Mesenchymal stem cell (in vitro differentiated cells and primary cell): ENCODE measurements at regions not wholly inside any gene's neighbourhood (a gene's known extent, or its start where the extent isn't known, plus 50 kb on each side); places are given as distances from the start of the nearest gene placed in this dataset.

Source experiments
- DNase-seq: peaks from one replicate; pipeline ENCODE4 v3.0.0-alpha.2; 2013
- H2AFZ ChIP-seq: one replicate; pipeline ENCODE4 v1.6.1; 2013; ENCODE audit warnings: low read depth, mild to moderate bottlenecking, control low read depth, inconsistent platforms, low read length, moderate library complexity
- H2AK5ac ChIP-seq: 2 replicates; pipeline ENCODE4 v1.6.1; 2013; ENCODE audit warnings: low read length, moderate library complexity, mild to moderate bottlenecking, inconsistent platforms; ENCODE audit not compliant: severe bottlenecking
- H2BK120ac ChIP-seq: one replicate; pipeline ENCODE4 v1.6.1; 2013; ENCODE audit warnings: low read depth, mild to moderate bottlenecking, inconsistent platforms, low read length, moderate library complexity
- H2BK12ac ChIP-seq, 2 experiments: one replicate each; pipeline ENCODE4 v1.6.1; 2013; ENCODE audit warnings: inconsistent platforms in 2 of 2, low read length in 2 of 2, mild to moderate bottlenecking in 2 of 2, moderate library complexity in 2 of 2, control low read depth in 1 of 2
- H2BK15ac ChIP-seq: one replicate; pipeline ENCODE4 v1.6.1; 2013; ENCODE audit warnings: mild to moderate bottlenecking, low read depth, inconsistent platforms; ENCODE audit not compliant: poor library complexity, severe bottlenecking
- H2BK5ac ChIP-seq: 2 replicates; pipeline ENCODE4 v1.6.1; 2013; ENCODE audit warnings: low read depth, mild to moderate bottlenecking, low read length, control low read depth, inconsistent platforms; ENCODE audit not compliant: poor library complexity, severe bottlenecking
- H3K14ac ChIP-seq, 2 experiments: one replicate each; pipeline ENCODE4 v1.6.1; 2013; ENCODE audit warnings: inconsistent platforms in 2 of 2, low read length in 2 of 2, control low read depth in 1 of 2, mild to moderate bottlenecking in 1 of 2, moderate library complexity in 1 of 2
- H3K18ac ChIP-seq, 2 experiments: one replicate each; pipeline ENCODE4 v1.6.1; 2013; ENCODE audit warnings: inconsistent platforms in 2 of 2, low read length in 2 of 2, control low read depth in 1 of 2, low read depth in 1 of 2, mild to moderate bottlenecking in 1 of 2
- H3K23ac ChIP-seq, 2 experiments: one replicate each; pipeline ENCODE4 v1.6.1; 2013; ENCODE audit warnings: inconsistent platforms in 2 of 2, low read length in 2 of 2, mild to moderate bottlenecking in 2 of 2, moderate library complexity in 2 of 2, control low read depth in 1 of 2
- H3K27ac ChIP-seq: 2 replicates; pipeline ENCODE4 v1.5.1; 2013; ENCODE audit warnings: mild to moderate bottlenecking, moderate library complexity, low read length, control low read depth, inconsistent platforms; ENCODE audit not compliant: poor library complexity, severe bottlenecking
- H3K27me3 ChIP-seq, 2 experiments: 2 replicates each; pipeline versions ENCODE4 v1.6.1 to v1.7.0; 2013; ENCODE audit warnings: low read length in 2 of 2, mild to moderate bottlenecking in 2 of 2, moderate library complexity in 2 of 2, control low read depth in 1 of 2, inconsistent platforms in 1 of 2; ENCODE audit not compliant: control insufficient read depth in 1 of 2, insufficient read depth in 1 of 2
- H3K36me3 ChIP-seq, 2 experiments: 2 replicates each; pipeline versions ENCODE4 v1.6.1 to v1.7.0; 2013; ENCODE audit warnings: low read length in 2 of 2, control low read depth in 1 of 2, inconsistent platforms in 1 of 2, low read depth in 1 of 2, mild to moderate bottlenecking in 1 of 2; ENCODE audit not compliant: insufficient read depth in 2 of 2, control insufficient read depth in 1 of 2
- H3K4ac ChIP-seq, 2 experiments: one replicate each; pipeline ENCODE4 v1.6.1; 2013; ENCODE audit warnings: inconsistent platforms in 2 of 2, low read length in 2 of 2, mild to moderate bottlenecking in 2 of 2, moderate library complexity in 2 of 2, control low read depth in 1 of 2, low read depth in 1 of 2
- H3K4me1 ChIP-seq: 2 replicates; pipeline ENCODE4 v1.6.1; 2013; ENCODE audit warnings: low read depth, low read length, control low read depth; ENCODE audit not compliant: control insufficient read depth, insufficient read depth
- H3K4me2 ChIP-seq: 2 replicates; pipeline ENCODE4 v1.6.1; 2013; ENCODE audit warnings: low read length, mild to moderate bottlenecking, inconsistent platforms; ENCODE audit not compliant: poor library complexity, severe bottlenecking
- H3K4me3 ChIP-seq, 2 experiments: 2 replicates each; pipeline versions ENCODE4 v1.5.1 to v1.7.0; 2013; ENCODE audit warnings: low read length in 2 of 2, mild to moderate bottlenecking in 2 of 2, control low read depth in 1 of 2, low read depth in 1 of 2; ENCODE audit not compliant: insufficient read depth in 1 of 2
- H3K79me1 ChIP-seq: replicated peaks from 2 replicates; pipeline ENCODE4 v1.6.1; 2013; ENCODE audit warnings: mild to moderate bottlenecking, control low read depth, low read length, inconsistent platforms; ENCODE audit not compliant: poor library complexity, severe bottlenecking
- H3K9ac ChIP-seq: 2 replicates; pipeline ENCODE4 v1.7.0; 2013; ENCODE audit warnings: mild to moderate bottlenecking, low read length, moderate library complexity
- H3K9me3 ChIP-seq: 2 replicates; pipeline ENCODE4 v1.7.0; 2013; ENCODE audit warnings: mild to moderate bottlenecking, low read length; ENCODE audit not compliant: control insufficient read depth
- H4K8ac ChIP-seq: one replicate; pipeline ENCODE4 v1.6.1; 2013; ENCODE audit warnings: inconsistent platforms, mild to moderate bottlenecking, low read length, moderate library complexity
- H4K91ac ChIP-seq: one replicate; pipeline ENCODE4 v1.6.1; 2013; ENCODE audit warnings: mild to moderate bottlenecking, low read length, inconsistent platforms
- WGBS: methylation state at CpG from one replicate; pipeline ENCODE4 v1.1.7; 2013; ENCODE audit warnings: mixed read lengths; 5-methylcytosine and 5-hydroxymethylcytosine counted together

GRCh38 chr20:52448513-52449232 lies 257.1 kb upstream of the ZFP64 start:
- Histone ChIP-seq H3K36me3 (no peaks in the 10 kb centered on the region), H2BK12ac (peak overlapping the region in 1 of 2 experiments; percentile 25), H3K18ac (peak overlapping the region in 1 of 2 experiments; percentile 33), H3K4me3 (no peak overlapping the region), H4K91ac (no peak overlapping the region), H3K9me3 (no peaks in the 10 kb centered on the region), H3K14ac (no peak overlapping the region), H2BK5ac (no peak overlapping the region), H2BK120ac (no peak overlapping the region), H2BK15ac (no peak overlapping the region), H3K9ac (no peak overlapping the region), H3K4ac (no peak overlapping the region), H4K8ac (peak overlapping the region; percentile 54), H3K23ac (no peak overlapping the region), H3K27me3 (no peaks in the 10 kb centered on the region), H2AFZ (no peak overlapping the region), H3K79me1 (no peaks in the 10 kb centered on the region), H3K27ac (no peak overlapping the region), H3K4me1 (no peaks in the 10 kb centered on the region), H3K4me2 (no peak overlapping the region), H2AK5ac (no peak overlapping the region)
- 96% methylated on average over 6 of the region's 7 CpGs for WGBS
- peak; percentile 10 for DNase-seq

GRCh38 chr20:52447225-52447551 lies 255.6 kb upstream of the ZFP64 start:
- Histone ChIP-seq H3K14ac (no peak overlapping the region), H2BK12ac (no peak overlapping the region), H3K27ac (no peak overlapping the region), H3K79me1 (no peaks in the 10 kb centered on the region), H3K23ac (no peak overlapping the region), H3K4ac (no peak overlapping the region), H2BK15ac (no peak overlapping the region), H2AK5ac (no peak overlapping the region), H2AFZ (no peak overlapping the region), H3K4me1 (no peaks in the 10 kb centered on the region), H4K91ac (no peak overlapping the region), H3K4me2 (no peak overlapping the region), H2BK5ac (no peak overlapping the region), H3K9me3 (no peaks in the 10 kb centered on the region), H3K36me3 (no peaks in the 10 kb centered on the region), H3K27me3 (no peaks in the 10 kb centered on the region), H3K18ac (no peak overlapping the region), H4K8ac (no peak overlapping the region), H3K9ac (no peak overlapping the region), H2BK120ac (no peak overlapping the region), H3K4me3 (no peak overlapping the region)
- DNase-seq: no peak
- WGBS: 63% methylated on average over 1 of the region's 1 CpG

GRCh38 chr20:52446421-52447224 lies 255.0 kb upstream of the ZFP64 start:
- no peaks in the 10 kb centered on the region for H3K79me1 ChIP-seq
- no peak overlapping the region for H3K4me2 ChIP-seq
- H3K36me3 ChIP-seq: no peaks in the 10 kb centered on the region
- H3K14ac ChIP-seq: no peak overlapping the region
- no peak overlapping the region for H3K23ac ChIP-seq
- peak; percentile 24 for DNase-seq
- H3K4ac ChIP-seq: no peak overlapping the region
- no peaks in the 10 kb centered on the region for H3K4me1 ChIP-seq
- no peak overlapping the region for H3K9ac ChIP-seq
- no peak overlapping the region for H3K27ac ChIP-seq
- H3K18ac ChIP-seq: no peak overlapping the region
- no peak overlapping the region for H2BK15ac ChIP-seq
- H2AK5ac ChIP-seq: no peak overlapping the region
- no peak overlapping the region for H2BK12ac ChIP-seq
- H3K9me3 ChIP-seq: no peaks in the 10 kb centered on the region
- H4K8ac ChIP-seq: no peak overlapping the region
- H2BK5ac ChIP-seq: no peak overlapping the region
- no peak overlapping the region for H3K4me3 ChIP-seq
- H4K91ac ChIP-seq: no peak overlapping the region
- no peak overlapping the region for H2BK120ac ChIP-seq
- WGBS: 71% methylated on average over 11 of the region's 14 CpGs
- no peak overlapping the region for H2AFZ ChIP-seq
- H3K27me3 ChIP-seq: no peaks in the 10 kb centered on the region

GRCh38 chr20:52444455-52444854 lies 252.9 kb upstream of the ZFP64 start:
- H3K79me1 ChIP-seq: no peaks in the 10 kb centered on the region
- no peaks in the 10 kb centered on the region for H3K27me3 ChIP-seq
- no peak overlapping the region for H2BK15ac ChIP-seq
- no peak overlapping the region for H3K14ac ChIP-seq
- no peak for DNase-seq
- no peaks in the 10 kb centered on the region for H3K4me1 ChIP-seq
- WGBS: no CpG with 5 or more reads among the region's 1 CpG
- no peak overlapping the region for H2AK5ac ChIP-seq
- no peak overlapping the region for H3K9ac ChIP-seq
- H3K4me3 ChIP-seq: no peak overlapping the region
- H3K4me2 ChIP-seq: no peak overlapping the region
- H4K91ac ChIP-seq: no peak overlapping the region
- no peak overlapping the region for H3K4ac ChIP-seq
- no peak overlapping the region for H4K8ac ChIP-seq
- H2BK120ac ChIP-seq: no peak overlapping the region
- no peaks in the 10 kb centered on the region for H3K36me3 ChIP-seq
- no peak overlapping the region for H2BK5ac ChIP-seq
- no peak overlapping the region for H2AFZ ChIP-seq
- no peaks in the 10 kb centered on the region for H3K9me3 ChIP-seq
- H3K18ac ChIP-seq: no peak overlapping the region
- H3K27ac ChIP-seq: no peak overlapping the region
- no peak overlapping the region for H2BK12ac ChIP-seq
- H3K23ac ChIP-seq: no peak overlapping the region
